Posterior vena cava (tissue), 2 donors: ENCODE measurements at regions not wholly inside any gene's neighbourhood (a gene's known extent, or its start where the extent isn't known, plus 50 kb on each side); places are given as distances from the start of the nearest gene placed in this dataset.
"Not testable (repeated sequence)": the region's sequence is repeated elsewhere in the genome, so short reads cannot be mapped to it uniquely, and the experiment has no call there.

ENCODE experiments used
- DNase-seq: peaks from one replicate; pipeline ENCODE4 v3.0.0-alpha.2; 2020; ENCODE audit warnings: low spot score
- intact Hi-C, 2 donors: fragments of 100-400 bp; cut with DNase I; formaldehyde crosslinking; loops; one replicate each; pipeline versions ENCODE4 v1.14.1 to v1.14.2; 2022 to 2023
- donor health status: DM: yes; HTN: yes; CAD: no.
- donor health status: DM: yes; HTN: yes; CAD: no.

GRCh38 chr11:33976495-33977199 is 74.9 kb upstream of the CAPRIN1 start:
- intact Hi-C loops, result no loop called here
- DNase-seq, result no peak

- intact Hi-C loops, result loop anchor here (5.0 kb wide), 2 partner anchors 113 to 118 kb away; no protein-coding TSS in a partner anchor
- DNase-seq, result no peak
Observed at GRCh38 chr11:33974804-33975203, 76.7 kb upstream of the CAPRIN1 start.

DNA sequence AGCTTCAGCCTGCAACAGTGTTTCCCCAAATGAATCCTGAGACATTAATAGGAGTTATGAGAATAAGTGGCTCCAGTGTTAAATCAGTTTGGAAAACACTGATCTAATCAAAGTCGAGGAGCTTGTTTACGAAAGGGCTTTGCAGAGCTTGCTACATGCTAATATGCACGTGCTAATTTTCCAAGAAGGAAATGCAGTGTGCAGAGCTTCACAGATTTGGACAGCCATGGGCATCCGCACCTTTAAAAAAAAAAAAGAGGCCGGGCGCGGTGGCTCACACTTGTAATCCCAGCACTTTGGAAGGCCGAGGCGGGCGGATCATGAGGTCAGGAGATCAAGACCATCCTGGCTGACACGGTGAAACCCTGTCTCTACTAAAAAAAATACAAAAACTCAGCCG is 79.7 kb upstream of the LMO2 start:
- not testable (repeated sequence) for DNase-seq
- intact Hi-C loops, result loop anchor here (5.0 kb wide), 2 partner anchors 109 to 114 kb away; no protein-coding TSS in a partner anchor

DNA sequence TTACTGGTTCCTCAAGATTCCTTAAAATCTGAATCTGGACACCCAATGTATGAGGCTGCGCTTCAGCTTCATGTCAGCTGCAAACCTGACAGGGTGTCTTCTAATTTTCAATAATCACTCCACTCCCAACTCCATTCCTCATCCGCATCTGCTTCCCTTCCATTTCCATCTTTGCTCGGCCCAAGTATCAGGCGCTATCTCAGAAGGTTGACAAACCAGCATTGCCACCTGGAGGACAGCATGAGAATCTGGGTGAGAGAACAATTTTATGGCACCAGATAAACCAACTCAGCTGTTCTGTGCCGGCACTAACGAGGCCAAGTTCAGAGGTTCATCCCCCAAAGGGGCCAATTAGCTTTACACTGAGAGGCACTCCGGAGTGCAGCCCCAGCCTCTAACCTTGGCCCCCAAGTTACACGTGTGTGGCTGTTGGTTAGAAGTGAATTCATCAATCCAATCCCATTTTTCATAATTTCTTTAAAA is 79.1 kb upstream of the LMO2 start:
- intact Hi-C loops, result loop anchor here (5.0 kb wide), 2 partner anchors 109 to 114 kb away; no protein-coding TSS in a partner anchor
- DNase-seq, result no peak

DNA sequence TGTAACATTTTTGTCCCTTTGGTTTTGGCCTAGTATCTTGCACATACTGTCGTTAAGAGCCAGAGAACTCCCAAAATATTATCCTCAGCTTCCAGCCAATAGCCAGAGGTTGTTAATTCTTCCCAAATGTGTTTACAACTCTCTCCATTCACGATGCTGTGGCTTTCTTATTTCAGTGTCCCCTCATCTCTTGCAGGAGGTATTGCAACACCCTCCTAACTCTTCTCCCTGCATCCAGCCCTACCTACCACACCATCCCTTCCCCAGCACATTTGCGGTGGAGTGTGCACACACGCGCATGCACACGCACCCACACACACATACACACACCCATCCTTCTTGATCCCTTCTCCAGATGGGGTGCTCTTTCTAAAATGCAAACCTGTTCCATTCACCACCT is 75.6 kb upstream of the LMO2 start:
- intact Hi-C loops, result no loop called here
- DNase-seq, result no peak

GRCh38 chr11:33965032-33965431 is 73.2 kb upstream of the LMO2 start:
- intact Hi-C loops, result no loop called here
- no peak for DNase-seq

DNA sequence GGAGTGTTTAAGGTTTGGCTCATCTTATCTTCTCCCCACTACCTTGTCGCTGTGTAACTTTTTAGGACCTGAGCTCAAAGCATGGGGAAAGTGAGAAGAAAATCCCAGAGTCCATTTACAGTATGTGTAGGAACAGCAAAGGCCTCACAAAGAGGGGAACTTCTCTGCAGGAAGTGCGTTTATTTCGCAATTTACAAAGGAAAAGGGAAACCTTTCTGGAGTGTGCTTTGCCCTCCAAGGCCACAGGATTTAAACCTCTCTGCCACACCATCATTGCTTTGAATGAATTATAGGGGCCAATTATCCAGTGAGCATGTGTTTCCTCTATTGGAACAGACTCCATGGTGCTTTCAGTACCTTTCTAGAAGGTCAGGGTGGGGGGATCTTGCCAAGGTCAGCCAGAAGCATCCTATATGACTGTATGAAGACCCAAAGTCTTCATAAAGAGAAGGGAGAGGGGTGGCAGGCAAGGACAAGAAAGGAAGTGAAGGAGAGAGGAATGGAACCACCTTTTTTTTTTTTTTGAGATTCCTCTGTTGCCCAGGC is 68.1 kb upstream of the LMO2 start:
- intact Hi-C loops, result loop anchor here in 1 of 2 donors (5.0 kb wide), 1 partner anchor 88 kb away; no protein-coding TSS in a partner anchor
- DNase-seq, result no peak

- no peak for DNase-seq
- intact Hi-C loops, result loop anchor here in 1 of 2 donors (5.0 kb wide), 1 partner anchor 85 kb away; no protein-coding TSS in a partner anchor
Observed at GRCh38 chr11:33957304-33957917, 65.5 kb upstream of the LMO2 start.

DNA sequence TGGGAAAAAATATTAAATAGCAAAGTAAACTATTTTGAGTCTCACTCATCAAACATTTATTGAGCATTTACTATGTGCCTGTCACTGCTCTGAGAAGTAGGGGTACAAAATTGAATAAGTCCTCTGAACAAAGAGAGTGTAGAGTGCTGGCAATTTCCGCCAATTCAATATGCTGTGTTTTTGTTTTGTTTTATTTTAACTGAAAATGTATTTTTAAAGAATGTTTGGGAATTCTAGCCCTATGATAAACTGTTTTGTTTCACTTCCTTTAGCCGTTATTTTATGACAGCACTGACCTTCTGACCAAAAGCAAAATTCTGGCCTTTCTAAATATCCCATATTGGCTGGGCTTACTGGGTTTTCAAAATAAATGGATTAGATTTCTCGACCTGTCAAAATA is 64.7 kb upstream of the LMO2 start:
- intact Hi-C loops, result loop anchor here in 1 of 2 donors (5.0 kb wide), 1 partner anchor 84 kb away; no protein-coding TSS in a partner anchor
- DNase-seq, result no peak

GRCh38 chr11:33953289-33953688 is 61.4 kb upstream of the LMO2 start:
- no peak for DNase-seq
- intact Hi-C loops, result no loop called here

- intact Hi-C loops, result no loop called here
Observed at GRCh38 chr11:33952805-33953204, 60.9 kb upstream of the LMO2 start.

GRCh38 chr11:33949252-33949913 is 57.5 kb upstream of the LMO2 start:
- intact Hi-C loops, result no loop called here
- DNase-seq, result no peak

More at GRCh38 chr11:33952805-33953204, 60.9 kb upstream of the LMO2 start:
- no peak for DNase-seq

GRCh38 chr11:33948494-33948893 is 56.6 kb upstream of the LMO2 start:
- no peak for DNase-seq
- intact Hi-C loops, result no loop called here

DNA sequence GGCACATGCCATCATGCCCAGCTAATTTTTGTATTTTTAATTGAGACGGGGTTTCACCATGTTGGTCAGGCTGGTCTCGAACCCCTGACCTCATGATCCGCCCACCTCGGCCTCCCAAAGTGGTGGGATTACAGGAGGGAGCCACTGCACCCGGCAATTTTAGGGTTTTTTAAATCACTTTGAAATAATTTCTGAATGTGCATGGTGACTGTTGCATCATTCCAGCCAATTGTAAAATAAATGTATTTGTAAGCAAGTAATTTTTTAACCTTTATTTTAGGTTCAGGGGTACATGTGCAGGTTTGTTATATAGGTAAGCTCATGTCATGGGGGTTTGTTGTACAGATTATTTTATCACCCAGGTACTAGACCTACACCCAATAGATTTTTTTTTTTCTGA is 56.0 kb upstream of the LMO2 start:
- intact Hi-C loops, DNase-seq: not testable (repeated sequence)

- no peak for DNase-seq
- intact Hi-C loops, result no loop called here
Observed at GRCh38 chr11:33946930-33947329, 55.1 kb upstream of the LMO2 start.

- intact Hi-C loops, result no loop called here
Observed at GRCh38 chr11:33945481-33946268, 53.8 kb upstream of the LMO2 start.

DNA sequence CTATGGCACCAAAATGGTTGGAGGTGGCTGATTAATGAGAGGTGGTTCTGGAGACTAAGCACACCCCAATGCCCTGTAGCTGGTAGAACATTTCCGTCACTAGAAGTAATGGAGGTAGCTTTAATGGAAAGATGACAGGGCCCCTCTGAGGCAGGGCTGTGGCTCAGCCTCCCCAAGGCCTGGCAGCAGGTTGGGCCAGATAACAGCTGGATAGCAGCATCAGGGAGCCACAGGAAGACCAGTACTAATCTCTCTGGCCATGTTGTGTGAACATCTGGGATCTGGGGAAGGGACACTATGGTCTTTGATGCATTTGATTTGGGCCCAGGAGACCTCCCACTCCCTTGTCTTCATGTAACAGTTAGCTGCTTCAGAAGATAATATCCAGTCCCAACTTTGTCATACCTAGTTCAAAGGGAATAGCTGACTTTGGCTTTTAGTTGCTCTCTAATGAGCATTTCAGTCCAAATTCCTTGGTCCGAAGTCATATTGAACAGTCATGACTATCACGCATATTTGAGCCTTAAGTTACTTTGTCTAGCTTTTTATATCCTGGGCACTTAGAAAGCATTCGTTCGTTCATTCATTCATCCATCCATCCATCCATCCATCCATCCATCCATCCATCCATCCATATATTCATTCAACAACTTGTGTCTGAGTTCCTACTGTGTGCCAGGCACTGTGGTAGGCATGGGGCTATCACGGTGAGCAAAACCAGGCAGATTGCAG is 53.0 kb upstream of the LMO2 start:
- intact Hi-C loops, result no loop called here
- DNase-seq, result no peak

More at GRCh38 chr11:33945481-33946268, 53.8 kb upstream of the LMO2 start:
- no peak for DNase-seq

GRCh38 chr11:33944345-33944692 is 52.4 kb upstream of the LMO2 start:
- no peak for DNase-seq
- intact Hi-C loops, result no loop called here
